ACC112 (cell line): ENCODE measurements at regions not wholly inside any gene's neighbourhood (a gene's known extent, or its start where the extent isn't known, plus 50 kb on each side); places are given as distances from the start of the nearest gene placed in this dataset.
A peak's percentile ranks its signal among the peaks of the same experiment; 100 is the strongest.

Source experiments
- H2AFZ ChIP-seq: fragments of 200-600 bp; sonication (generic); one replicate; pipeline ENCODE4 v1.6.0; 2017; ENCODE audit warnings: antibody characterized with exemption, low read length; ENCODE audit not compliant: unreplicated experiment
- H3K27ac ChIP-seq: fragments of 200-600 bp; sonication (generic); 2 replicates; pipeline ENCODE4 v1.5.1; 2014; ENCODE audit warnings: low read depth, mild to moderate bottlenecking, antibody characterized with exemption, low read length, moderate library complexity
- H3K27me3 ChIP-seq: fragments of 200-600 bp; sonication (generic); 2 replicates; pipeline ENCODE4 v1.6.1; 2014; ENCODE audit warnings: mild to moderate bottlenecking, antibody characterized with exemption, low read length, moderate library complexity, mixed read lengths; ENCODE audit not compliant: insufficient read depth
- H3K36me3 ChIP-seq: fragments of 200-600 bp; sonication (generic); 2 replicates; pipeline ENCODE4 v1.6.1; 2016; ENCODE audit warnings: mild to moderate bottlenecking, antibody characterized with exemption, low read length, moderate library complexity, mixed read lengths; ENCODE audit not compliant: insufficient read depth
- H3K4me1 ChIP-seq: fragments of 200-600 bp; sonication (generic); one replicate; pipeline ENCODE4 v1.6.1; 2016; ENCODE audit warnings: low read length, mixed read lengths; ENCODE audit not compliant: insufficient read depth, unreplicated experiment, control insufficient read depth
- H3K4me3 ChIP-seq: fragments of 200-600 bp; sonication (generic); 2 replicates; pipeline ENCODE4 v1.5.1; 2014; ENCODE audit warnings: mild to moderate bottlenecking, low read depth, low read length
- H3K79me2 ChIP-seq: fragments of 200-600 bp; sonication (generic); one replicate; pipeline ENCODE4 v1.6.0; 2016; ENCODE audit warnings: low read length; ENCODE audit not compliant: control insufficient read depth, unreplicated experiment, insufficient read depth

DNA sequence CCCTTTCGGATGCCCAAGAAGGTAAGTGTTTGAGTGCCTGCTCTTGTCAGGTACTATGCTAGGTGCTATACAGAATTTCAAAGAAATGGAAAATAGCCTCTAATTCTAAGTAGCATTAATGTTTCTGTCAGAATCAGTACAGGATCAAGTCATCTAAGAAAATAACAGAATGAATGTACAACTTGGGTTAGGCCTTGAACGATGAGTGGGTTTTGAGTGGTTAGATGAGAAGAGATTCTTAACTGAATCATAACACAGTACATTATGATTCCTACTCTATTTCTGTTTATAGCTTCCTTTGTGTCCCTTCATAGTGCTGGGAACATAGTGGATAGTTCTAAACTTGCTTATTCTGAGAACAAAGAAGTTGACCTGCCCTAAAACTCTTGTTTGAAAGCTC is 253.9 kb downstream of the GLUD2 start:
- H2AFZ ChIP-seq, result no peak overlapping the region
- no peaks in the 10 kb centered on the region for H3K27me3 ChIP-seq
- H3K4me1 ChIP-seq, result no peaks in the 10 kb centered on the region
- no peak overlapping the region for H3K4me3 ChIP-seq
- no peak overlapping the region for H3K27ac ChIP-seq
- no peaks in the 10 kb centered on the region for H3K79me2 ChIP-seq
- H3K36me3 ChIP-seq, result no peaks in the 10 kb centered on the region

DNA sequence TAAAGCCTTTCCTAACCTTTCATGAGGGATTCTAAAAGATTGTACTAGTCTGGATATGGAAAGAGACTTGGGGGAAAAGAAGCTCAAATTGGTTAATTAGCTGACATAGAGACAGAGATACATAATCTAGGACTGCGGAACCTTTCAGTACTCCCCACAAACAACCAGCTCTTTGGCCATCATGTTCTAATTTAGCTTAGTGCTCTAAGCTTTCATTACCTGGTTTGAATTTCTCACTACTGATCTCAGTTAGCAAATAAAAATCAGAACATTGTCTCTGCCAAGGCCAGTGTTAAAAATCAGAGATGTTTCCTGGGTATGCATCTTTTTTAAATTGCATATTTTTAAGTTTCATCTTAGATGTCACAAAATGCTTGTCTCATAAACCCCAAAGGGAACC is 254.4 kb downstream of the GLUD2 start:
- H3K4me3 ChIP-seq, result no peak overlapping the region
- no peaks in the 10 kb centered on the region for H3K27me3 ChIP-seq
- H3K79me2 ChIP-seq, result no peaks in the 10 kb centered on the region
- H3K27ac ChIP-seq, result no peak overlapping the region
- no peaks in the 10 kb centered on the region for H3K4me1 ChIP-seq
- no peaks in the 10 kb centered on the region for H3K36me3 ChIP-seq
- no peak overlapping the region for H2AFZ ChIP-seq

- H3K4me3 ChIP-seq, result no peak overlapping the region
- H3K27ac ChIP-seq, result peak overlapping the region; percentile 33
- peaks cover 14% of the 10 kb centered on the region for H3K4me1 ChIP-seq
- no peaks in the 10 kb centered on the region for H3K36me3 ChIP-seq
- no peaks in the 10 kb centered on the region for H3K79me2 ChIP-seq
- no peaks in the 10 kb centered on the region for H3K27me3 ChIP-seq
- H2AFZ ChIP-seq, result no peak overlapping the region
Observed at GRCh38 chrX:121307449-121307848, 260.0 kb downstream of the GLUD2 start.

GRCh38 chrX:121308276-121308805 is 260.9 kb downstream of the GLUD2 start:
- Histone ChIP-seq H3K27ac (peak overlapping the region; percentile 67), H3K27me3 (no peaks in the 10 kb centered on the region), H3K4me3 (no peak overlapping the region), H3K36me3 (no peaks in the 10 kb centered on the region), H3K4me1 (peaks cover 14% of the 10 kb centered on the region), H3K79me2 (no peaks in the 10 kb centered on the region), H2AFZ (peak overlapping the region; percentile 67)

DNA sequence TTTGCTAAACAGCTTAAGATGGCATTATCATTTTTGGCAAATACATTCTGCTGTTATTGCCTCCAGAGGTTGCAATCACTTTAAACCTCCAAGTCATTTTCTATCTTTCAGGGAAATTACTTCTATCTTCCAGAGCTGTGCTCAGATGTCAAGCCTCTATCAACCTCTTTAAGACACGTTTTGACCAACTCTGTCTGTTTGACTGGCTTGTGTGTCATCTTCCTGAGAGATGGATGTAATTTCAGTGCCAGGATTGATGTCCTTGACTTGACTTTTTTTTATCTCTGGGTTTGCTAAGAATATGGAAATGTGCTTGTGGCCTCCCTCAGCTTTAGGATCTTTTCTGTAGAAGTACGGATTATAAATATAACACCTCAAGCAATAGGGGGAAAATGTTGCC is 263.4 kb downstream of the GLUD2 start:
- Histone ChIP-seq H3K79me2 (no peaks in the 10 kb centered on the region), H3K4me3 (no peak overlapping the region), H3K27ac (no peak overlapping the region), H3K4me1 (peaks cover 14% of the 10 kb centered on the region), H3K36me3 (no peaks in the 10 kb centered on the region), H3K27me3 (no peaks in the 10 kb centered on the region), H2AFZ (no peak overlapping the region)

GRCh38 chrX:121320441-121320840 is 273.0 kb downstream of the GLUD2 start:
- Histone ChIP-seq H3K4me3 (no peak overlapping the region), H3K4me1 (no peaks in the 10 kb centered on the region), H3K36me3 (no peaks in the 10 kb centered on the region), H3K79me2 (no peaks in the 10 kb centered on the region), H3K27me3 (no peaks in the 10 kb centered on the region), H2AFZ (no peak overlapping the region), H3K27ac (no peak overlapping the region)

GRCh38 chrX:121322159-121322558 is 274.7 kb downstream of the GLUD2 start:
- no peak overlapping the region for H3K4me3 ChIP-seq
- H3K4me1 ChIP-seq, result no peaks in the 10 kb centered on the region
- H3K79me2 ChIP-seq, result no peaks in the 10 kb centered on the region
- H3K27me3 ChIP-seq, result no peaks in the 10 kb centered on the region
- H3K27ac ChIP-seq, result no peak overlapping the region
- H2AFZ ChIP-seq, result no peak overlapping the region
- no peaks in the 10 kb centered on the region for H3K36me3 ChIP-seq

DNA sequence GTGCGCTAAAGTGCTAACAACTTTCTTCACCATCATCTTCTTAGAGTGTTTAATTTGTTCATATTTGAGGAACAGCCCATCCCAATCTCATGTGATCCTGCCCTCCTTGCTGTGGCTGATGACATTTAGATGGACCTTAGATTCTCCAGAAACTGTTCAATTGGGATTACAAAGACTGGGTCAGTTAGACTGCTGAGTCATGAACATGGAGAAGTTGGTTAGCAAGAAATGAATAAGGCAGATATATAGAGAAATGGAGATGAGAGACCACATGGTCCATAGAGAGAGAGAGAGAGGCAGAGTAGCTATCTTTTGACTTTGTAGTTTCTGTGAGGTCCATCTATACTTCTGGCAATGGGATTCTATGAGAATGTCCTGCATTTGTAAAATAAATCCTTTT is 275.9 kb downstream of the GLUD2 start:
- H2AFZ ChIP-seq, result no peak overlapping the region
- H3K4me1 ChIP-seq, result no peaks in the 10 kb centered on the region
- no peaks in the 10 kb centered on the region for H3K79me2 ChIP-seq
- H3K36me3 ChIP-seq, result no peaks in the 10 kb centered on the region
- no peak overlapping the region for H3K27ac ChIP-seq
- H3K27me3 ChIP-seq, result no peaks in the 10 kb centered on the region
- H3K4me3 ChIP-seq, result no peak overlapping the region

GRCh38 chrX:121333942-121334341 is 286.5 kb downstream of the GLUD2 start:
- H2AFZ ChIP-seq, result no peak overlapping the region

DNA sequence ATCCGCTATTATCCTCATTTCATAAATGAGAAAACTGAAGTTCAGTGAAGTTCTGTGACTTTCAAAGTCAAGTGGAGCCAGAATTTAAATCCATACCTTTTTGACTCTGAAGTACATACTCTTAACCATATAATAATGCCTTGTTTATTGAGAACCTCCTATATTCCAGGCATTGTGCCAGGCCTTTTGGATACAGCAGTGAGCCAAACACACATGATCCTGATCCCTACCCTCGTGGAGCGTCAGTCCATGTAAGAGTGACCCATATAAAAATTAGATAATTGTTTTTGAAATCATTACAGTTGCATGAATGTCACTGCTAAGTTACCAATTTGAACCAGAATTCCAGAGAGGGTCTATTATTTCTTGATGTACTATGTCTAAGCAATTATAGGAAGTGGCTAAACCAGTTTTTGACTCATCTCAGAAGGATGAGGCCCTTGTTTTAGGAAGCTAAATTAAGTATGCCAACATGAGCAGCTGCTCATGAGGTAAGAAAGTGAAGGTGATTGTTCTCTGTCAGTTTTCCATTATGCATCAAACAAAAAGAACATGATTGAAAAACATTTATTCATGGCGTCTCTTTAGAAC is 289.5 kb downstream of the GLUD2 start:
- H3K4me3 ChIP-seq, result no peak overlapping the region
- H2AFZ ChIP-seq, result no peak overlapping the region

More at GRCh38 chrX:121333942-121334341, 286.5 kb downstream of the GLUD2 start:
- H3K27me3 ChIP-seq, result no peaks in the 10 kb centered on the region
- H3K79me2 ChIP-seq, result no peaks in the 10 kb centered on the region
- H3K27ac ChIP-seq, result no peak overlapping the region
- H3K36me3 ChIP-seq, result no peaks in the 10 kb centered on the region
- no peaks in the 10 kb centered on the region for H3K4me1 ChIP-seq
- no peak overlapping the region for H3K4me3 ChIP-seq

GRCh38 chrX:121337816-121338215 is 290.4 kb downstream of the GLUD2 start:
- H3K27ac ChIP-seq, result no peak overlapping the region
- H3K4me3 ChIP-seq, result no peak overlapping the region
- no peaks in the 10 kb centered on the region for H3K79me2 ChIP-seq
- H3K27me3 ChIP-seq, result no peaks in the 10 kb centered on the region
- H3K4me1 ChIP-seq, result no peaks in the 10 kb centered on the region
- H2AFZ ChIP-seq, result no peak overlapping the region
- H3K36me3 ChIP-seq, result no peaks in the 10 kb centered on the region

More for the DNA sequence above, 289.5 kb downstream of the GLUD2 start:
- H3K79me2 ChIP-seq, result no peaks in the 10 kb centered on the region
- no peaks in the 10 kb centered on the region for H3K4me1 ChIP-seq
- no peaks in the 10 kb centered on the region for H3K27me3 ChIP-seq
- H3K27ac ChIP-seq, result no peak overlapping the region
- H3K36me3 ChIP-seq, result no peaks in the 10 kb centered on the region
